ENCODE measurements at regions not wholly inside any gene's neighbourhood (a gene's known extent, or its start where the extent isn't known, plus 50 kb on each side); places are given as distances from the start of the nearest gene placed in this dataset.

DNA sequence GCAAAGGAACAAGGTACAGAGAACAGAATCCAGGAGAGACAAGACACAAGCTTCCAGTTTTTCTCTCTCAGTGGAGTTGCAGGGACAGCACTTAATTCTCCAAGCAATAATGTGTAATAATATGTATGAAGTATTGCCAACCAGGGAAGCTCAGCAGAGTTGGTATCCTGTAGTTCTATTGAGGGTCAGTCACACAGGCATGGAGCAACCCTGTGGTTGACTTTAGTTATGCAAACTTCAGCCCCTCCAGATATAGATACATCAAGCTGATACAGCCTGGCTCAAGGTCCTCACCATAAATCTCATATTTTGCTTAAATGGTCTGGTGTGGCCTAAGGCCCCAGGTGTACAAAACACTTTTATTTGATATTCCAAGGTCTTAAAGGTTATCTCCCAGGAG, 248.6 kb upstream of the EPHA5 start:
- no peak for DNase-seq (ENCODE audit: low read depth in 2 of 2)

DNA sequence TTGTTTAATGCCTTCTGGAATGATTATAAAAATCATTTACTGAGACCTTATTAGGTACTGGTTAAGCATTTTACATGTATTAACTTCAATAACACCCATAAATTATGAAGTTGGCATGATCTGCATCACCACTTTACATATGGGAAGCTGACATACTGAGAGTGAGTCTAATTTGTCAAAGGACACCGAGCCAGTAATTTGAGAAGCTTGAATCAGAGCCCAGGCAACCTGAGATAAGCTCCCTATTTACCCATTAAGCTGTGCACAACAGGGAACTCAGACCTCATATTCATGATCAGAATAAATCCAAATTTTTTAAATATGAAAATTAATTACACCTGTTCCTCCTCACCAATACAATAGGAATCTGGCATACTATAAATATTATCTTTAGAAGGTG, 247.9 kb upstream of the EPHA5 start:
- no peak for DNase-seq (ENCODE audit: low read depth in 2 of 2)

DNA sequence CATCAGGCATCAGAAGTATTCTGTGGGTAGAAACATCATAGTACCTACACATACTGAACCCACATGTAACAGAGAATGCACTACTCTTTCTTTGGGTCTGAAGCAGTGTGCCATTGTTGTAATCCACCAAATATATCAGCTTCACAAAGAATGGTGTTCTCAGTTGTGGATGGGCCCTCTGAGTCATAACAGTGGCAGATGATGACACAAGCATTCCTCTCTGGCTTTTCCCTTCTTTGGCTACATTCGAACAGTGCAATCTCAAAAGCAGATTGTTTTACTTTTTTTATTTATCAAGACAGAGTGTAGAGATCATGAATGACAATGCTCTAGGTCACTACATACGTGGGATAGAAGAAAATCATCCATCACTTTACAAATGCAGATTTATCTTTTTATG, 247.2 kb upstream of the EPHA5 start:
- DNase-seq (ENCODE audit: low read depth in 2 of 2), result no peak

DNA sequence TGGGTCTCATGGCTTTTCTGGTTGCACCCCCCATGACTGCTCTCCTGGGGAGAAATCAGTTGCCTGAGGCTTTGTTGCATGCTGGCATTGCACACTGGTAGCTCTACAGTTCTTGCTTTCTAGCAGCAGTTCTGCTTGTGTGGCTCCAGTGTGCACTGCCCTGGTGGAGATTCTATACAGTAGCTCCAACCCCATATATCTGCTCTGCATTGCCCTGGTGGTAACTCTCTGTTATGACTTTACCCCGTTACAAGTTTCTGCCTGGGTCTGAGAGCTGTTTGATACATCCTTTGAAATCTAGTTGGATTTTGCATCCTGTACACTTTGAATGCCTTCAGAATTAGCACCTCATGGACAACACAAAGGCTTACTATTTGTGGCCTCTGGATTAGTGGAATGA, 241.4 kb upstream of the EPHA5 start:
- no peak for DNase-seq (ENCODE audit: low read depth in 2 of 2)

DNA sequence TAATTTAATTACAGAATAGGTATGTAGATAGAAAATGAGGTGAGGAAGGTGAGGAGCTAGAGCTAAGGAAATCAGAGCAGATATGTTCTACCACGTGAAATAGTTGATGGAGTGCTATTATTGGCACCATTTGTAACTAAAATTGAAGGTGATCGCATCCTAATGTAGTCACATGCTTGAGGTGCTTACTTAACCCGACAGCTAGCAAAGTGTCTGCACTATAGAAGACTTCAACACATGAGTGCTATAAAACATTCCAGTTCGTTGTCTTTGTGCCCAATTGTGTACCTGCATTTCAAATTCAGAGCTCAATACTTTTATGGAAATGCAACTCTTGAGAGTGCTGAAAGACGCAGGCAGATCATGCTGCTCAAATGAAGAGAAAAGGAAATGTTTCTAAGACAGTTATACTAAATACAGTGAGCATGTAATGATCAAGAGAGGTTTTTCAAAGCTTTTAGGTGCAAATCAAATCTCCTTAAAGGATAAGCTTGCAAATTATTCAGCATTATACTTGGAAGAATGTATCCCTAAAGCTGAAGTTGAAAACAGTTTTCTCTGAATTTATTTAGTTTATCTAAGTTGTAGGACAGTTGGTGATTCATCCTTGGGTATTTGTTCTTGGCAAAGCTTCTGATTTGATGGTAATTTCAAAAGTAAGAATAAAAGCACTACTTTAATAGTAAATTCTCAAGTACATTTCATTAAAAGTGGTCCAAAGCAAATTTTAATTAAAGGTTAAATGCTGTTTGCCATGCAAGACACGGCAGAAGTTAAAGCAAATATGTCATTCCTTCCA, 223.9 kb upstream of the EPHA5 start:
- no peak for DNase-seq (ENCODE audit: low read depth in 2 of 2)

DNA sequence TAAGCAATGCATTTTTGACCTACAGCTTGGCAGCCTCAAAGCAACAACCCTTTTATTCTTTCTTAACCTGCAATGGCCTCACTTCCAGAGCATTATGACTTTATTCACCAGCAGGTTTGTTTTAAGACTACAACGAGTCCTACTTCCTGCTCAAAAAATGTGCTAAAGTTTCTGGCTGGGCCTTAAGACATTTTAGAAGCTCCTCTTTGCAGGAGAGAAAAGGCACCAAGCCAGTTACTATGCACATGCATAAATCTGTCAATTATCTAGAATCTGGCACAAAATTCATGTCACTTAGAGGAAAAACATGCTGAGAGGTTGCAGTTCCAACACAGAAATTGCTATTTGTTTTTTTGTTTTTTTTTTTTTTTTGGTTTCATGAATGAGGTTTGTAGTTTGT, 223.0 kb upstream of the EPHA5 start:
- DNase-seq (ENCODE audit: low read depth in 2 of 2), result no peak

DNA sequence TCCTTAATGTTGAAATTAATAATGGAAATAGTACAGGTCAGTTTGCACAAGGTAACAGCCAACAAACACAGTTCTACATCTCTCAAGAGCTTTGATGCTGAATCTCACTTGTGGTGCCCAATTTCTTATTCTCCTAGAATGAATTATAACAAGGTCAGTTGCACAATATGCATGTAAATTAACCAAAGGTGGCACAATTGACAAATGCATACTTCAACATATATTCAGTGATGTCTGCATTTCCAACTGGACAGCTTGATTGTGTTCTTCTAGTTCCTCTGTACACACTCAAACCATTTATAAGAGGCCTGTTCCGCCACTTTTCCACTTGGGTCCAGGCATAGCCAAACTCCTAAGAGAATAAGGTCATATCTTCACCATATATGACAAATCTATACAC, 210.3 kb upstream of the EPHA5 start:
- DNase-seq (ENCODE audit: low read depth in 2 of 2), result no peak

DNA sequence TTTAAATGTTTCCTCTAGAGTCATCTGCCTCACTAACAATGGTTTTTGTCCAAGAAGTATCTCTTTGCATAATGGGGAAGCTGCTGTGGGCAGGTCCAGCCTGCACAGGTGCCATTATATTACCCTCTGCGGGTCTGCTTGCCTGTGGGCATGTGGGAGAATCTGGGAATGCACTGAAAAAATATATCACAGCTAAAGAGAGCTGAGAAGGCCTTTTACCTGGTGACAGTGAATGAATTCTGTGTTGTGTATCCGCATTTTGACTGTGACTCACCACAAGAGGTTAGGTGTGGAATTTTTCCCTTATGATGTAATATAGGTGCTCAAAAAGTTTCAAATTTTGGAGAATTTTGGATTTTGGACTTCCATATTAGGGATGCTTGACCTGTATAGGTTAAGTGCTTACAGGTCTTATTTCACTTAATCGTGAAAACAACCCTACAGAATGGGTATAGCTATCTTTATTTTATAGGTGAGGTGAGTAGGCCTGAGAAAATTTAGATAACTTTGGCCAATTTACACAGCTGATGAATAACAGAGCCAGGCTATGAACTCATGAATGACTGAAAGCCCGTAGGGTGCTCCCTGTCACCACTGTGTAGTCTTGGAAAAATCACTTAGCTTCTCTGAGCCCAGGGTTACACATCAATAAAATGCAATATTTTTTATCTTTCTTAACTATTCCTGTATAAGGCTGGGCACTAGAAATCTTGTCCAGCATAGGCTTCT, 198.0 kb upstream of the EPHA5 start:
- no peak for DNase-seq (ENCODE audit: low read depth in 2 of 2)

DNA sequence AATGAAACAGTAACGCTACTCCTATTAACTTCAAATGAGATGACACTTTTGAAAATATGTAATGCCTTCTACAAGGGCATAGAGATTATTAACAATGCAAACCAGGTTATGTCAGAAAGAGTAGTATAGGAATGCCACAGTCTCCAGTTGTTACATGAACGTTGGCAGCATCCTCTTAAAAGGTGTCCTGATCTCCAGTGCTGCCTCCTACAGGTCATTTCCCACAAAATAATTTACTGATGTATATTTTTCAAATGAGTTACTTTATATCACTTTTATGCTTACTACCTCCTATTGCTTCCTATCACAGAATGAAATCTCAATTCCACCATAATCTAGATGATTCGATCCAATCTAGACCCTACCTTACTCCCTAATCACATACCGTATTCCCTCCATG, 195.2 kb upstream of the EPHA5 start:
- no peak for DNase-seq (ENCODE audit: low read depth in 2 of 2)

DNA sequence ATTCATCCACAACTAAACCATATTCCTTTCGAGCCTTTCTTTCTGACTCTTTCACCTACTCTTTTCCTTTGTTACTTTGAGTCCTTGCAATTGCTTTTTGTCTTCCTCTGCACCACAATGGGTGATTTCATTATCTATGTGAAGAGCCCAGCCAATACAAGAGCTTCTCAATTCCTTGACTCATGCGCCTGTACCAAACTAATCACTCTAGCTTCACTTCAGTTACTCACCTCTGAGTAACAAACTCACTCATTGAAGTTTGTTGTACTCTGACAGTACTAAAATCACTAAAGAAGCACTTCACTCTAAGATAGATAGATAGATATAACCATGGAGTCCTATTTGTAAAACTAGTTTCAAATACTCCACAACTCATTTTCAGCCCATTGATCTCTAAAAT, 191.7 kb upstream of the EPHA5 start:
- DNase-seq (ENCODE audit: low read depth in 2 of 2), result no peak

DNA sequence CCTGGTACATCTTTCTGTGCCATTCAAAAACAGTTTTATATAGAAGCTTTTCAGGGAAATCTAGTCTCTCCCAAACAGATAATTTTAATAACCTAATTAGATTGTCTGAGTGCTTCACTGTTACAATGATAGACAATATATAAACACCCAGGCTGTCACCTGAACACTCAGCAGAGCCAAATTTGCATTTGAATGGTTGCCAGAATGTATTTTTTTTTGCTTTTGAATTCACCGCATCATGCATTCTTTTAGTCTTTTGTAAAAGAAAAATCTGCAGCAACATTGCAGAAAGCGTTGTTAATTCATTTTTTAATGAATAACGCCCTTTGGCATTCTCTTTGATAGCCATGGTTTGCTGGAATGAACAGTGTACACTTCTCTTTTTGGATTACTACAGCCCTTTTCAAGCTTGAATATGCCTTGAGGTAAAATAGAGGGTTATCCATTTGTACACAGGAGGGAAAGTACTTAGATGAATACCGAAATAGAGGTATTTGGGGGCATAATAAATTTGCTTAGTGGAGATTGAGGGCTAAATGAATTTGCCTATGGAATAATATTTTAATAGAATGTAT, 175.0 kb upstream of the EPHA5 start:
- no peak for DNase-seq (ENCODE audit: low read depth in 2 of 2)

DNA sequence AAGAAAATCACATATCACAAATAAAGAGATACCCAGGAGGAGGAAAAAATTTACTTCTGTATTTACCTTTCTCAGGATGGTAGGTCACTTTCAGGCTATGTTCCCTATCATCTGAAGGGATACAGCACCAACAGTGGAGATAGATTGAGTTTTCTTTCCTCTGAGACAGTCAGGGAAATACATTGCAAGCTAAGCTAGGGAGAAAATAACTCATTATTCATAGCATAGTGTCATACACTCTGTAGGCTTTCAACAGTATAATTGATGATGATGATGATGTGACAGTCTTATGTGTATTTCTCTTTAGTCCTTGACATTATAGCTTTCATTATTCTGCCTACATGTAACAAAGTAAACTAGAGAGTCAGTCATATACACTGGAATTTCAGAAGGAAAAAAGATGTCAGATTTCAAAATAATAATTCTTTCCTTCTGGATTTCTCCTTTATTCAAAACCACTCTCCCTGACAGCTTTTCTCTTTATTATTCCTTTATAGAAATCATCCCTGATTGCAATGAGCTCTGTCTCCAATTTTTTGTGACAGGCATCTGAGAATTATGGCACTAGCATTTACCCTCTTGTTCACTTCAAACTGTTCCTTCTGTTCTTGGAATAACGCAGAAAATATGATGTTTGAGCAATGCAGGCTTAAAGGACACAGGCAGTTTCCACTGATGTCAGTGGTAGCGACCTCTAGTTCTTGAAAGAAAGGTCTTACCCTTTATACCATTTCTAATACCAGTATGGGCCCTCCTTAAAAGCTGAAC, 169.1 kb upstream of the EPHA5 start:
- no peak for DNase-seq (ENCODE audit: low read depth in 2 of 2)

DNA sequence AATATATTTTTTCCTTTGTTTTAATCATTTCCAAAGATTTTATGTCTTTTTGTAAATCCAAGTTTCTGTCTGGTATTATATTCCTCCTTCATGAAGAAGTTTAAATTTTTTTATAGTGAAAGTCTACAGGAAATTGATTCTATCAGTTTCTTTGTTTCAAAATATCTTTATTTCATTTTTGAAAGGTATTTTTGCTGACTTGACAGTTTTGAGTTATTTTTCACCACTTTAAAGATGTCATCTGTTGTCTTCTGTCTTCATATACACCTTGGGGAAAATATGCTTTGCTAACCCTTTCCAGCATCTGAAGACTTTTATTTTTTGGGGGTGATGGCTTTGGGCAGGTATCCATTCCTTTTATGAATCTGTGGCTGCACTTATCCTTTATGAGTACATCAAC, 164.4 kb upstream of the EPHA5 start:
- no peak for DNase-seq (ENCODE audit: low read depth in 2 of 2)

DNA sequence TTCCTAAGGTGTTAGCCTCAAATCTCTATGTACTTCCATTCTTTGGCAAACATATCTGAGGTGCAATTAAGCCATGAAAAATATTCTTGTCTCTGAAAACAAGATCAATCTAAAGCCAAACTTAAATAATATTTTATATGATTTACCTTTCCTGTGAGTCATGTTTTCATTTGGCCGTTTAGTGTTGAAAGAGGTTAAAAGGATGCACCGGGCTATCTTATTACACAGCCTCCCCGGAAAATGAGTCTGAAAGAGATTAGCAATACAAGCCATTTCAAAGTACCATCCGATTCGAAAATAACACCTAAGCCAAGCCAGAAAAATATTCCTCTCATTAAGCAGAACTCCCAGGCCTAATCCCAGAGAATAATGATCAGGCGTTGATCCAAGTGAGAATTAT, 161.5 kb upstream of the EPHA5 start:
- DNase-seq (ENCODE audit: low read depth in 2 of 2), result no peak

DNA sequence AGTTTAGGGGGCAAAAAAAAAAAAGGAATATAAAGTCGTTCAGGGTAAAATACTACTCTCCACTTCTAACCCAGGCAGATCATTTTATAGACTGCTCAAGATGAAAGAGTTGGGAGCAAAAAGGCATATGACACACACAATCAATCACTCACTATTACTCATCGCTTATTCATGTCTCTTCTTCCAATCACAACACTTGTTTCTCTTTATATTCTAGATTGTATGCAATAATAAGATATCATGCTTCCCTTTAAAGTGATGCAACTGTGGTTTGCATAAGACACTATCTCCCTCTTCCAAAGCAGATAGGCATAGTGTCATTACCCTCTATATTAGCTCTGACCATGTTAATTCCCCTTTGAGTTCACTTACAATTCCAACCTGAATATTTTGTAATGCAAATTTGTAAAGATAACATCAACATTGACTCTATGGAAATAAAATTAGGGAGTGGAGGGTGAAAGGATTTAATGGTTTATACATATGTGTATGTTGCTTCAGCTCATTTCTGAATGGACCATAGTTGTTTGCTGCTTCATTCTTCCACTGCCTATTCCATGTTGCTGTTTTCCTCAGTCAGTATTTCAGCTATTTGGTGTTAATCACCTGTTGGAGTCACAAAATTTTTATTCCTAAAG, 154.9 kb upstream of the EPHA5 start:
- no peak for DNase-seq (ENCODE audit: low read depth in 2 of 2)

DNA sequence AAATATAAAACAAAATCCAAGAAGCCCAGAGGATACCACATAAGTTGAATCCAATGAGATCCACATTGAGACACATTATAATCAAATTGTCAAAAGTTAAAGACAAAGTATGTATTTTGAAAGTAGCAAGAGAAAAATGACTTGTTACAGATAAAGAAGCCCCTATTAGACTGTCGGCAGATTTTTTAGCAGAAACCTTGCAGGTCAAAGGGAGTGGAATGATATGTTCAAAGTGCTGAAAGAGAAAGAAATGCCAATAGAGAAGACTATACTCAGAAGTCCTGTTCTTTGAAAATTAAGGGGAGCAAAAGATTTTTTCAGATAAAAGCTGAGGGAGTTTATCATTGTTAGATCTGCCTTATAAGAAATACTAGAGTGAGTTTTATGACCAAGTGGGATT, 148.9 kb upstream of the EPHA5 start:
- DNase-seq (ENCODE audit: low read depth in 2 of 2), result no peak

DNA sequence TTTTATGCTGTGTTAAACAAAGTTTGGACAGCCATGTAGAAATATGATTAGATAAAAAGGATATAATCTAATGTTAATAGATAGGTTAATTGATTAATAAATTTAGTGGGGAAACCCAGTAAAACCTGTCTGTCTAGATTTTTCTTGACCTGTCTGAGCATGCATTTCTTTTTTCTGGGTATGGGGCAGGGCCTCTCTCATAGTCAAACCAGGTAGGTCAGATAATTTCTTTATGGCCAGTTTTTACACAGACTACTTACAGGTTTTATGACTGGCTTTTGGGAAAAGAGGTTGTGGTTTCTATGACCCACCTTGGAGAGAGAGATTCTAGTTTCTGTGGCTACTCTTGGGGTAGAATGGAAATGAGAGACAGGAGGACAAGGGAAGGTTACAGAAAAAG, 135.6 kb upstream of the EPHA5 start:
- DNase-seq (ENCODE audit: low read depth in 2 of 2), result no peak

DNA sequence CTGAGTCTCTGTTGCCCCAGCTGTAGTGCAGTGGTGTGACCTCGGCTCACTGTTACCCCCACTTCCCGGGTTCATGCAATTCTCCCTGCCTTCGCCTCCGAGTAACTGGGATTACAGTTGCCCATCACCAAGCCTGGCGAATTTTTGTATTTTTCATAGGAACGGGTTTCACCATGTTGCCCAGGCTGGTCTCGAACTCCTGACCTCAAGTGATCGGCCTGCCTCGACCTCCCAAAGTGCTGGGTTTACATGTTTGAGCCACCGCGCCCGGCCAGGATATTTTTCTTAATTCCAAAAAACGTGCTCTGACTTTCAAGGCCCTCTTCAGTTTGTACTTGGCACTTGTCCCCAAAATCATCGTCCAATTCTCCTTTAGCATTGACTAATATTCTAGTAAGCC, 129.2 kb upstream of the EPHA5 start:
- DNase-seq (ENCODE audit: low read depth in 2 of 2), result no peak

DNA sequence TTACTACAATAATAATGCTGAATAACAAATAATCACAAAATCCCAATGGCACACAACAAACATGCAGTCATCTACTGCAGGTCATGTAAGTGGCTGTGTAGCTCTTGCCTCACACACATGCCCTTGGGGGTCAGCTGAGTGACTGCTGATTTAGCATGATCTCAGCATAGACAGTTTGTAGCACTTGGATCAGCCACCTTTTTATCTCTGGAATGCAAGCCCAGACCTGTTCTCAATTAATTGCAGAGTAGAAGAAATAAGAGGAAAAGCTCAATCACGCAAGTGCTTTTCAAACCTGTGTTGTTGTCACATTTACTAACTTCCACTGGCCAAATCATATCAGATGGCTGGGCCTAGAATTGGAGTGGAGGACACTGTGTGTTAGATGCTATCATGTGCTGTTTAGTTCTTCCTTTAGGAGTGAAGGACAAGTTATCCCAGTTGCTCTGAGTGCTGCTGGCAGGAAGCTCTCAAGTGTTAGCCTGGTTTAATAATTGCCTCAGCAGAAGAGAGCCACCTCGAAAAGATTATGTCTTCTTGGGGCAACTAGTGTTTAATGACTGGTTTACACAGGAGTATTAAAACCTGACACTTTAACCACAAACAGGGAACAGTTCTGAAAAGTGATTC, 128.3 kb upstream of the EPHA5 start:
- DNase-seq (ENCODE audit: low read depth in 2 of 2), result no peak

DNA sequence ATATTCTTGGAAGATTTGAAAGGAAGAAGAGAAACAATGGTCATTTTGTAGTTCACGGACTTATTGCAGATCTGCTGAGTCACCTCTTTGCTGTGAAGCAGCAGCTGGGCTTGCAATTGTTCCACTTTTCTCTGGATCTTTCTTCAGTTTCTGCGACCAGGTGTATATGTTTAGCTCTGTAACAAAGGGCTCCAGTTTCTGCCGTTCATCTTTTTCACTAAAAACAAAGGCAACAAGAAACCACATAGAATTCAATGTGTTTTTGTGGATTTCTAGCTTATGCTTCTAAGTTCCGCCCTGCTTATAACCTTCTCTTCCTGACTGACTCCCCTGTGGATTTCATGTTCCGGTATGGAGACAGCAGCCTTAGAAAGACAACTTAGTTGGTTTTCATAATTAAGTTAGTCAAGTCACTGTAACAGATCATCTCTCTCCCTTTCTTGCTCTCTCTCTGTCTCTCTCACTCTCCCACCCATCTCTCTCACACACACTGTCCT, 121.6 kb upstream of the EPHA5 start:
- no peak for DNase-seq (ENCODE audit: low read depth in 2 of 2)

DNA sequence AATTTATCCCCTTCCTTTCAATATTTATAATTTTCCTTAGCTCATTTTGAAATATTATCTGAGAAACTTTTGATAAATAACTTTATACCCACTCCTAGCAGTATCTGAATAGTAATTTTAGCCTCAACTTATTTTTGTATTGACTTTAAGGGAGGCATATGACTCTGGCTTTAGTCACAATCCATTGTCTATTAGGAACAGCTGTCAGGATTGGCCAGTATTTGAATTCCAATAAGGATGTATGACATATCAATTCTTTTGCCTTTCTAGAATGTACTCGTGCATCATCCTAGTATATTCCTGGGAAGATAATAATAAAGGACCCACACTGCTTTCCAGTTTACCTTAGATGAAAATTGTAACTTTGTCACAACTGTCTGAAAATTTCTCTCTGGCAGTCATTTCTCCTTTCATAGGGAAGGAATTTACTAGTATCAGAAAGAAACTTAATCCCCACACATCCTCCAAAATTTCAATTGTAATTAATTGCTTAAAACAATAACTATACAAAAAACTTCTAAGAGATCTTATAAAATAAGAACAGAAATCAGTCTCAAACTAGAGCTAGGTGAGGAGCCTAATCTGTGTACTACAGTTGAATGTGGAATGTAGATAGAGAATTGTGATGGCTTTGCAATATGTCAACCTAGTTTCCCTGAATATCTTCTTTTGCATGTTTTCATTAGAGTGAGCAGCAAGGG, 121.0 kb upstream of the EPHA5 start:
- DNase-seq (ENCODE audit: low read depth in 2 of 2), result no peak

Data from activated CD8-positive, alpha-beta memory T cell treated with anti-CD3 and anti-CD28 coated beads for 4 hours (primary cell).